Right ventricle myocardium superior (tissue), 1 donor: ENCODE measurements at regions not wholly inside any gene's neighbourhood (a gene's known extent, or its start where the extent isn't known, plus 50 kb on each side); places are given as distances from the start of the nearest gene placed in this dataset.
"Not testable (repeated sequence)": the region's sequence is repeated elsewhere in the genome, so short reads cannot be mapped to it uniquely, and the experiment has no call there.

Experiments
- ATAC-seq: fragments of 200-7000 bp; cut with Tn5 transposase; one replicate; pipeline ENCODE4 v1.9.1; 2020; ENCODE audit warnings: mild to moderate bottlenecking; ENCODE audit not compliant: poor library complexity
- DNase-seq: peaks from one replicate; pipeline ENCODE4 v3.0.0-alpha.2; 2020
- intact Hi-C: fragments of 100-400 bp; cut with DNase I; formaldehyde crosslinking; loops from one replicate; pipeline ENCODE4 v1.11.2; 2022
- donor health status: DM: no; HTN: yes; CAD: no; lungs with severe emphysema.

DNA sequence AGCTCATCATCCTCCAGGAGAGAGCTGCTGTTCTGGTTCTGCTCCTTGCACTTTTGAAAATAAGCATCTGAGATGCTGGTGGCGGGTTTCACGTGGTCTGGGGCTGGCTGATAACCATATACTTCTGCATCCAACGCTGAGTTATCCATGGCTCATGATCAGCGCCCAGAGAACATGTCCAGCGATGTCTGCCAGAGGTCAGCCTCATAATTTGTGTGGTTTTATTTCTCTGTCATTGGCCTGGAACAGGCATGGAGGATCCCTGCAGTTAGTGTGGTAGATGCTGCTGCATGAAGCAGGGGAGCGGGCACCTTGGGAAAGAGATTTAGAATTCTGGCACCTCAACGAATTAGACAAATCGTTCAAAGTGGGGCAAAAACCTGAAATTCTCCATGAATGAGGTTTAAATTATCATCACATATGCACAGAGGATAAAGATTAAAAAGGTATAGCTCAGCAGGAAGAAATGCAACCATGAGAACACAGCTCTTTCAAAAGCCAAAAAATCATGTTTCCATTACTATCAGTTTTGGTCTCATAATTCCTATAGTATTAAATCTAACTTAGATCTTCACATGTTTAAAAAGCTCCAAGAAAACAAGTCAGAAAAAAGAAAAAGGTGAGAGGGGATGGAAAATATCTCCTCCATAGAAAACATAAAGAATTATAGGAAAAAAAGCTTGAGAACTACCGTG, 157.2 kb downstream of the SOD2 start:
- intact Hi-C loops: no loop called here

DNA sequence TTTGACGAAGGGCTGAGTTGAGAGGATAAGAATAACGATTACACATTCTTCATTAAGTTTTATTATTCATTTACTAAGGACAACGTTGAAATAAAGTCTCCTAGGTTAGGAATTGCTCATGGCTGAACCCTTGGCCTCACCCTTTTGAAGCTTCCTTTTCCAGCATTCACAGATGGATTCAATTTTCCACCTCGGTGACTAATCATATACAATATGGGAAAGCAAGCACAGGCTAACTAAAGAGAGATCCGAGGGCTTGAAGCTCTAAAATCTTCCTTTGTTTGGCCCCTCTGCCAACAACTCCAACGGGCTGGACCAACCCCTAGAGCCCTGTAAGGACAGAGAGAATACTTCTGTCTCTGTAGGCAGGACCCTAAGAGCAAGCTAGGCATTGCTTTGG, 159.5 kb downstream of the SOD2 start:
- ATAC-seq: no peak
- intact Hi-C loops: no loop called here
- DNase-seq: no peak

More for the DNA sequence above, 157.2 kb downstream of the SOD2 start:
- no peak for ATAC-seq
- DNase-seq: no peak

DNA sequence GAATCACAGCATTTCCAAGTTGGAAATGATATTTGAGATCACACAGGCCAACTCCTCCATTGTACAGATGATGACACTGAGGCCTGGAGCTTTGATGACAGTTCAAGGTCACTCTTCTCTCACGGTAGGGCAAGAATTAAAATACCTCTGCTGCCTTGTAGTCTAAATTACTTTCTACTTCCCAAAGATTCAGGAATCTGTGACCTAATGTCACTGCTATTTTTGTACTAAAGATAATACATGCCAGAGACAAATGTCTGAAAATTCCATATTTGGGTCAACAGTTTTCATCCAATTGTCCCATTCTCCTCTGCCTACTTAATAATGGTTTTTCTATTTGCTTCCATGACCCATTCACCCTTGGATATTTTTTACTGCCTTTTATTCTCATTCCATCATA, 160.0 kb downstream of the SOD2 start:
- intact Hi-C loops: no loop called here
- ATAC-seq: no peak
- no peak for DNase-seq

DNA sequence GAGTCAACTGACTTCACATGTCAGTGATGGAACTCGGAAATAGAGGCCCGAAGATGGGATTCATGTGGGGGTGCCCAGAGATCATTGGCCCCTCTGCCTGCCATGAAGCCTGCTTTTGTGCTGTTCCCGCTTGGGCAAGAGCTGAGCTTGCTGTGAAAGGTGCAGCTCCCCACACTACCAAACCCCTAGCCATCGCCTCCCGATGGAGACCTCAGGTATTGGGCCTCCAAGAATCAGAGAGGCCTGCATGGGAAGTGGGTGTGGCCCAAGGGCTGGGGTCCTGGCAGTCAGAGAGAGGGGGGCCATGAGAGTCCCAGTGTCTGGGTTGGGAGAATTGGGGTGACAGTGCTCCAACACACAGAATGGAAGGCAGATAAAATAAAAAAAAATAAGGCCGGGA, 160.9 kb downstream of the SOD2 start:
- DNase-seq (no peak), ATAC-seq (no peak)
- intact Hi-C loops: no loop called here

DNA sequence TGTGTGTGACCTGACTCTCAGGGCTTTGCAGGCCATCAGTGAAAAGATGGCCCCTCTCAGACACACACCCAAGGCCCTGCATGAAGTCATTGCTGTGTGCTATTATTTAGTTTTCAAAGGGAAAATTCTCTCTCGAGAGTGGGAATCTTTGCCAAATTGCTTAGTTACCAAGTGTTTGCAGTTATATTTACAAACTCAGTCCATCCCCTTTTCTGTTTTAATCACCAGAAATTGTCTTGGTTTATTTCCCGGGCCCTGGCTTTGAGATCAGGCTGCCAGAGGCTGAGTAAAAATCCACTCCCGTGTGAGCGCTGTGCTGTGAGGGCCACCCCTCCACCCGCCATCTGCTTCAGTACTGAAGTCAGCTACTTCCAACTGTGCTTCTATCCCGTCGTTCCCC, 163.1 kb downstream of the SOD2 start:
- DNase-seq: peak; percentile 46
- peak; percentile 78 for ATAC-seq
- intact Hi-C loops: no loop called here

DNA sequence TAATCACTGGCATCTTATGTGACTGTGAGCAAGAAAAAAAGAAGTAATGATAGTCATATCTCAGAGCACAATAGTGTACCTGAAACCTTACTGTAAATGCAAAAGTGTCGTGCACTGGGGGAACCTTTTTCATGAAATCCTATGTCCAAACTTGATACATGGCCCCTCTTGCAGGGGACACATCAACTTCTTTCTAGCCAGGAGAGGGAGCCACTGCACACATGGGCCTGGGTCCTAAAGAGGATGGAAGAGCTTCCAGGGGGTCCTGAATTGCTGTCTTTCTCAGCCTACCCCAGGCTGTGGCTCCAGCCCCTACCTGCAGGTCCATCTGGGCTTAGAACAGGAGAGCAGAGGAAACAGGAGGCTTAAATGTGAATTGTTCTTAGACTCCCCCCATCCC, 165.7 kb downstream of the SOD2 start:
- no peak for ATAC-seq
- no peak for DNase-seq
- intact Hi-C loops: no loop called here

DNA sequence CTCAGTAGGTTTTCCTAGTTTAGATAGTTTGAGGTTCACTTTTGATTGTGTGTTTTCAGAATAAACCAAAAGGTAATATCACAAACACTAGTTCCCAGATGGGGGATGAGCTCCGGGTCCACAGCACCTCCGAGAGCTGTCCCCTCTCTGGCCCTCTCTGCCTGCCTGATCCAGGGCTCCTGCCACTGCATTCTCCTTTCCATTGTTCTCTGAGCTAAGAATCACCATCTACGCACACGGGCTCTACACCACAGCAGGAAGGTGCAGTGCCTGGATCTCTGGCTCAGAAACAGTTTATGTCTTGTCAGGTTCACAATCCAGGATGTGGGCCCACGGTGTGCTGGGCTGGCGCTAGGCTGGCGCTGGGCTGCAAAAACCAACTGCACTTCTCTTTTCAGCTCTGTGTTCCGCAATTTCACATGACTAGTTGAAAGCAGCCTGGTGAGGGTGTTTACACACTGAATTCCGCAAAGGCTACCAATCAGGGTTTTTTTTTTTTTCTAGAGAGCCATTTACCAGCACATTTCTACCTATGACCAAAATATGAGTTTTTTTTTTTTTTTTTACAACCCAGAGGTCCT, 167.5 kb downstream of the SOD2 start:
- no peak for ATAC-seq
- intact Hi-C loops: no loop called here
- DNase-seq: no peak

DNA sequence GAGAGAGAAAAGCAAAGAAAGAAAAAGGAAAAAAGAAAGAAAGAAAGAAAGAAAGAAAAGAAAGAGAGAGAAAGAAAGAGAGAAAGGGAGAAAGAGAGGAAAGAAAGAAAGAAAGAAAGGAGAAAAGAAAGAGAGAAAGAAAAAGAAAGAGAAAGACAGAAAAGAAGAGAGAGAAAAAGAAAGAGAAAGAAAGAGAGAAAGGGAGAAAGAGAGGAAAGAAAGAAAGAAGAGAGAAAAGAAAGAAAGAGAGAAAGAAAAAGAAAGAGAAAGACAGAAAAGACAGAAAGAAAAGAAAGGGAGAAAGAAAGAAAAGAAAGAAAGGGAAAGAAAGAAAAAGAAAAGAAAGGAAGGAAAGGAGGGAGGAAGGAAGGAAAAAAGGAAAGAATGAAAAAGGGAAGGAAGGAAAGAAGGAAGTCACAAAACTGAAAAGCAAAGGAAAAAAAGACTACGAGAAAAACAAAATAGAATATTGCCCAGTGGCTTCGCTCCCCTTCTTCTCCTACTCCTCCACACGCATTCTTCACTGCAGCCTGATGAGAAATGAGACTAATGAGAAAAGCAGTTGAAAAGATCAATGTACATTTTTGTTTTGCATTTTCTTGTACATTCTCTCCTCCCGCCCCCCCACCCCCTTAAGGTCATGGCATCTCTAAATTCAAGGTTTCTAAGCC, 170.0 kb downstream of the SOD2 start:
- ATAC-seq: no peak
- intact Hi-C loops: no loop called here
- DNase-seq: no peak

DNA sequence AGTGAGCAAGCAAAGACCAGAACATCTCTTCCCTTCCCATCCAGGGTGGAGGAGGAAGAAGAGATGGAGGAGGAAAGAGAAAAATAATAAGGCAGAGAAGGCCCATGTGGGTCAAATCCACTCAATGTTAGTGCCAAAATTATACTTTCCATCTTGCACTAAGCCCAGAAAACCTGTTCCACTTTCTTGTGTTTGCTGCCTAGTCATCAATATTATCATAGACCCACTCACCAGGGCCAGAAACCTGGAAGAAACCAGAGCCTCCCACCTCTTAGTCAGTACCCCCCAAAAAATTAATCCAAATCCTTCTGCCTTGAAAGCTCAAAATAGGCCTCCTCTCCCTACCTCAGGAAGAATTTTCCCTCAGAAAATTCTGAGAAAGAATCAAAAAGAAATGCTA, 171.1 kb downstream of the SOD2 start:
- intact Hi-C loops: no loop called here
- no peak for ATAC-seq
- no peak for DNase-seq

DNA sequence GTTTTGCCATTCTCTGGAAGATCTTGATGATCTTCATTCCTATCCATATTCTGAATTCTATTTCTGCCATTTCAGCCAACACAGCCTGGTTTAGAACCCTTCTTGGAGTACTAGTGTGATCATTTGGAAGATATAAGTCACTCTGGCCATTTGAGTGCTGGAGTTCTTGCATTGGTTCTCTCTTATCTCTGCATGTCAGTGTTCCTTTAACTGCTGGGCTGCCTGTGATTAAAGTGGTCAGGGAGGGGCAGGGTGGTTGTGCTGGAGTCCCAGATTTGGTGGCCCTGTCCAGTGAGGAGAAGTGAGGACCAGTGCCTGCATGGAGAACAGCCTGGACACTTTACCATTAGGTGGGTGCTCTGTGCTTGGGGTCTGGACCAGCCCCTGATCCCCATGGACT, 173.0 kb downstream of the SOD2 start:
- no peak for ATAC-seq
- intact Hi-C loops: no loop called here
- no peak for DNase-seq

DNA sequence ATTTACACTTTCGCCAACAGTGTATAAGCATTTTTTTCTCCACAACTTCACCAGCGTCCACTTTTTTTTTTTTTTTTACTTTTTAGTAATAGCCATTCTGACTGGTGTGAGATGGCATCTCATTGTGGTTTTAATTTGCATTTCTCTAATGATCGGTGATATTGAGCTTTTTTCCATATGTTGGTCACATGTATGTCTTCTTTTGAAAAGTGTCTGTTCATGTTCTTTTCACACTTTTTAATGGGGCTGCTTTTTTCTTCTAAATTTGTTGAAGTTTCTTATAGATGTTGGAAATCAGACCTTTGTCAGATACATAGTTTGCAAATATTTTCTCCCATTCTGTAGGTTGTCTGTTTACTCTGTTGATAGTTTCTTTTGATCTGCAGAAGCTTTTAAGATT, 177.2 kb downstream of the SOD2 start:
- ATAC-seq, DNase-seq, intact Hi-C loops: not testable (repeated sequence)

DNA sequence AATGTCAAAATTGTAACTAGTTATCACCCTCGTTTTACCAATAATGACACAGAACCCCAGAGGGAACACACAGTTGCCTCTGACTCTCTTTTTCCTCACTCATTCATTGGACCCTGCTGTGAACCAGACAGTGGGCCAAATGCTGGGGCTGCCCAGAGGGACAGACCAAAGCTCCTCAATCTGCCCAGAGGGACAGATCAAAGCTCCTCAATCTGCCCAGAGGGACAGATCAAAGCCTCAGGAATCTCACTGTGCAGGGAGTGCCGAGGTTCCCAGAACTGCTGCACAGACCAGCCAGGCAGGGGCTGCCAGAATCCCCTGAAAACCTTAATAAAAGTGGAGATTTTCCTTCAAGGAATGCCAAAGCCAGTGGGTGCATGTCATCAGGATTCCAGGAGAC, 179.1 kb downstream of the SOD2 start:
- ATAC-seq (no peak), DNase-seq (no peak)
- intact Hi-C loops: no loop called here

DNA sequence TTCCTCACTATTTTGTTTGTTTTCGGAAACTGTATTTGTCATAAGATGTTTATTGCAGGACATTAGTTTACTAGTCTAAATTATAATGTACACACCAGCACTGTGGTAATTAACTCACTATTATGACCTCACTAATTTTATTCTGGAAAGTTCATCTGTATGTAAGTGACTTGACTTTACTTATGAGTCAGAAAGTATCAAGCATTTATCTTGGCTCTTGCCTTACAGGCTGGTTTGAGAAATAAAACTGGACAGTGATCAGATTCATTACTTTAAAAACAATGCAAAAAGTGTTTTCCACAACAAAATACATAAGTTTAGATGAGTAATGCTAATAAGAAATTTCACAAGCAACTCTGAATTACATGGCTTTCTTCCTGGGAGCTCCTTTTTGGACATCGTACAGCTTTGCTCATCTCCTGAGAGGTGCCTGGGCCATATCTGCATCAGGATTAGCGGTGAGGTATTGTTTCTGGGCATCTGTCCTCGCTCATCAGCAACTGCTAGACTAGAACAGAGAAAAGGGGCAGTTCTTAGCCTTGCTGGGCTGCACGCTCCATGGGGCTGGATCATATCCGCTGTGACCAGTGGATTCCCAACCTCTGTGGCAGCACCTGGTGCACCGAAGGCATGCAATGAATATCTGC, 179.8 kb downstream of the SOD2 start:
- intact Hi-C loops: no loop called here
- DNase-seq (no peak), ATAC-seq (no peak)

DNA sequence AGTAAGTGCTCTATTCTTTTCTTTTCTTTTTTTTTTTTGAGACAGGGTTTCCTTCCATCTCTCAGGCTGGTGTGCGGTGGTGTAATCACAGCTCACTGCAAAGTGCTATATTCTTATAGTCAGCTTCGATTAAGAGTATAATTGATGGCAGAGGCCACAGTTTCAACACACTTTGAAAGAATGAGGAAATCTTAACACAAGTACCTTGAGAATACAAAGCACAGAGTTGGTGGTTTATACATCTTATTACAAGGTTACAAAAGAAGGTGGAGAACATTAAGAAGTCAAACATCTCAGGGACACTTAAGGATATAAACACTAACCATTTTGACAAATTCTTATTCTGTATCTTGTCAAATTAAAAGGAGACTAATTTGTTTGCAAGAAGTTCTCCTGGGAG, 180.5 kb downstream of the SOD2 start:
- no peak for ATAC-seq
- intact Hi-C loops: no loop called here

DNA sequence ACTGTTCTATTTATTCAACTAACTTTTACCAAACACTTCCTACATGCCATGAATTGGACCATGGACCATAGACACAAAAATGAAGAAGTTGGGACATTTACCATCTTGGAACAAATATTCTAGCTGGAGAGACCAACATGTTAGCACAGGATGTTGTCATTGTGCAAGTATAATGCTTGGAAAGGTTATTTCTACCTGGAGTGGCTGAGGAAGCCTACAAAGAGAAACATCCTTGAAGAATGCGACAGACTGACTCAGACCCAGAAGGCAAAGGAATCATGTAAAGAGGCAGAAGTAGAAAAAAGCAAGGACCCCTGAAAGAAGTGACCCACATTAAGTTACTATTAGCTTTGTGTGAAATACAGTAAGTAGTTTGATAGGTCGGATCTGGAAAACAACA, 180.9 kb downstream of the SOD2 start:
- DNase-seq (no peak), ATAC-seq (no peak)
- intact Hi-C loops: no loop called here

More for the DNA sequence above, 180.5 kb downstream of the SOD2 start:
- DNase-seq: no peak

DNA sequence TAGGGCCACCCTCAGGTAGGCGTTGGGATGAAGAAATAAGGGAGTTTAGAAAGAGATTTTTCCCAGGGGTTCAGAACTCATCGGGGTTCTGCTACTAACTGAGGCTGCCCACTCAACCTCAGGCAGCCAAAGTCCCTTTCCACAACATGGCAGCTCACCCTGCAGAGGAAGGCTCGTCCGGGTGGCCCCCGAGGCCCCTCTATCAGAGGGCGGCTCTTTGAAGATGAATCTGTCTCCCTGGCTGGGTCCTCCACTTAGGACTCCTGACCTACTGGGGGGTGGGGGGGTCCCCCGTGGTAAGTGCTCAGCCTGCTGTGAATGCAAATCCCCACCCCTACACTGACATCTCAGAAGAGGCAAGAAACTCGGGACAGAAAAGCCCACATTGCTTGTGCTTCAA, 182.9 kb downstream of the SOD2 start:
- DNase-seq: no peak
- intact Hi-C loops: no loop called here
- no peak for ATAC-seq

DNA sequence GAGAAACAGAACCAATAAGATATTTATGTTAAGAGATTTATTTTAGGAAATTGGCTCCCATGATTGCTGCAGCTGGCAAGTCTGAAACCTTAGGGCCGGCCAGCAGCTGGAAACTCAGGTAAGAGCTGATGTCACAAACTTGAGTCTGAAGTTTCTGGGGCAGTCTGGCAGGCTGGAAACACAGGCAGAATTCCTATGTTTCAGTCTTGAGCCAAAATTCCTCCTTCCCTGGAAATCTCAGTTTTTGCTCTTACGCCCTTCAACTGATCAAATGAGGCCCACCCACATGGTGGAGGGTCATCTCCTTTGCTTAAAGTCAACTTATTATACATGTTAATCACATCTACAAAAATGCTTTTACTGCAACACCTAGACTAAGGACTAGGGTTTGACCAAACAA, 184.1 kb downstream of the SOD2 start:
- intact Hi-C loops: no loop called here
- ATAC-seq: no peak

DNA sequence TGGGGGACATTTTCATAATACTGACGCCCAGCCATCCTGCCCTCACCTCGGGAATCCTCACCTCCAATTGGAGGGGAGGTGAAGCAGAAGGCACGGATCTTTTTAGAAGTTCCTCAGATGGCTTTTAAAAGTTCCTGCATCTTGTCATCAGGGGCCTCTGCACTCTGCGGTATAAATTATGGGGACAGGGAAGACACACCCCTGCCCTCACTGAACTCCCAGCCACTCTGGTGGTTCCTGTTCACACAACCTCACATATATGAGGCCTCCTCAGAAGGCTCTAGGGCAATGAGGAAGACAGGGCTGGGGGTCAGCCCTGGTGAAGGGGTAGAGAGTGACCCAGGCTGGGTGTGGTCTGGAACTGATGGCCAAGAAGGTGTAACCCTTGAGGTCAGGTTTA, 187.0 kb downstream of the SOD2 start:
- ATAC-seq (no peak), DNase-seq (no peak)
- intact Hi-C loops: no loop called here

More for the DNA sequence above, 184.1 kb downstream of the SOD2 start:
- no peak for DNase-seq

DNA sequence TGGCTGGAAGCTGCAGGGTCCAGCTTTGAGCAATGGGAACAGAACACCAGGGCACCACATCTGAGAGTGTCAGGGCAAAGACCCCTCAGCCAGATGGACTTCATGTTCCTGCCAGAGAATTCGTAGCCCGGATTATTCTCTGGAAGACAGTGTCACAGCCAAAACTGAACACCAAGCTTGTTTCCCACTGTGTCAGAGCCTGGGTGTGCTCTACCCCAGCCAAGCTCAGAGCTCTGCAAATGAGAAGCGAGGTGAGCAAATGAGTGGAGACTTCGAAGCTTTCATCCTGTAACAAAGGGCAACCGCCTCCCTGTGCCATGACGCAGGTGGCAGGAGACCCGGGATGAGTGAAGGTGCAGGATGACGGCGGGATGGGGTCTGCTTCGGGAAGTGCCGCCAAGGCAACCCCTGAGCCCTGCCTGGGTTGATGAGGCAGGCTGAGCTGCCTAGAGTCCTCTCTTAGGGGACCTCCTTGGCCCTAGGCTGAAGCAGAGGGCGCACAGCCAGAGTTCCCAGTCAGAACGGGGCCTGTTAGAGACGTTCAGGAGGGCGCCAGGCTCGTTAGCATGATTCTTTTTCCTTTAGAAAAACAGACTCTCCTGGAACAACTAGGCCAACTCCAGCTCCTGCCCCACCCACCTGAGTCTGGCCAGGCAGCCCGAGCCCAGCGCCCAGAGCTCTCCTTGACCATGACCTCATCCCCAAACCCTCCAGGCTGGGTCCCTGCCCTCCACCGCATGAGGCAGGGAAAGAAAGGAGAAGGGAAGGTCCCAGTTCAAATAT, 187.7 kb downstream of the SOD2 start:
- intact Hi-C loops: no loop called here
- ATAC-seq: peak; percentile 90

More for the DNA sequence above, 187.7 kb downstream of the SOD2 start:
- DNase-seq: peak; percentile 80
